Neural progenitor cell (in vitro differentiated cells): ENCODE measurements at regions not wholly inside any gene's neighbourhood (a gene's known extent, or its start where the extent isn't known, plus 50 kb on each side); places are given as distances from the start of the nearest gene placed in this dataset.

Source experiments
- DNase-seq: peaks from one replicate; pipeline ENCODE4 v3.0.0-alpha.2; 2016; ENCODE audit warnings: low spot score
- H2AFZ ChIP-seq: fragments of 200-600 bp; sonication (generic); replicated peaks from 2 replicates; pipeline ENCODE4 v1.6.1; 2016; ENCODE audit warnings: antibody characterized with exemption
- H3F3A ChIP-seq: fragments of 200-600 bp; sonication (generic); 2 replicates; pipeline ENCODE4 v1.6.1; 2016; ENCODE audit warnings: antibody characterized with exemption, low read depth
- H3K27ac ChIP-seq: fragments of 200-600 bp; sonication (generic); 2 replicates; pipeline ENCODE4 v1.5.1; 2016; ENCODE audit warnings: mild to moderate bottlenecking
- H3K27me3 ChIP-seq: fragments of 200-600 bp; sonication (generic); 2 replicates; pipeline ENCODE4 v1.6.1; 2016; ENCODE audit warnings: mild to moderate bottlenecking, moderate library complexity
- H3K36me3 ChIP-seq: fragments of 200-600 bp; sonication (generic); 2 replicates; pipeline ENCODE4 v1.5.1; 2016
- H3K4me1 ChIP-seq: fragments of 200-600 bp; sonication (generic); 2 replicates; pipeline ENCODE4 v1.6.1; 2016; ENCODE audit warnings: mixed run types
- H3K4me2 ChIP-seq: fragments of 200-600 bp; sonication (generic); 2 replicates; pipeline ENCODE4 v1.6.1; 2016
- H3K4me3 ChIP-seq: fragments of 200-600 bp; sonication (generic); 2 replicates; pipeline ENCODE4 v1.5.1; 2016
- H3K79me2 ChIP-seq: fragments of 200-600 bp; sonication (generic); 2 replicates; pipeline ENCODE4 v1.6.1; 2016; ENCODE audit warnings: low read depth
- H3K9ac ChIP-seq: fragments of 200-600 bp; sonication (generic); 2 replicates; pipeline ENCODE4 v1.6.1; 2016
- H3K9me3 ChIP-seq: fragments of 200-600 bp; sonication (generic); 2 replicates; pipeline ENCODE4 v1.5.1; 2016; ENCODE audit warnings: low read depth
- H4K20me1 ChIP-seq: fragments of 200-600 bp; sonication (generic); 2 replicates; pipeline ENCODE4 v1.6.1; 2016; ENCODE audit warnings: low read depth
- H3K27ac Mint-ChIP-seq: 3 replicates; pipeline ENCODE4 v1.8.0; 2021; ENCODE audit warnings: mixed read lengths
- H3K27me3 Mint-ChIP-seq: 2 replicates; pipeline ENCODE4 v1.8.0; 2022; ENCODE audit warnings: low read depth, mild to moderate bottlenecking, inconsistent platforms, moderate library complexity, mixed read lengths; ENCODE audit not compliant: insufficient read depth
- H3K36me3 Mint-ChIP-seq: 3 replicates; pipeline ENCODE4 v1.8.0; 2021; ENCODE audit warnings: mixed read lengths
- H3K4me1 Mint-ChIP-seq: 3 replicates; pipeline ENCODE4 v1.8.0; 2021; ENCODE audit warnings: mixed read lengths
- H3K4me3 Mint-ChIP-seq: 3 replicates; pipeline ENCODE4 v1.8.0; 2021; ENCODE audit warnings: mild to moderate bottlenecking, moderate library complexity, mixed read lengths
- H3K9me3 Mint-ChIP-seq: 3 replicates; pipeline ENCODE4 v1.8.0; 2020; ENCODE audit warnings: mixed read lengths
- CTCF ChIP-seq: fragments of 200-600 bp; sonication (generic); IDR thresholded peaks from 2 replicates; pipeline ENCODE4 v1.5.1; 2017; ENCODE audit warnings: antibody characterized with exemption, mild to moderate bottlenecking
- EZH2 ChIP-seq: fragments of 200-600 bp; sonication (generic); IDR thresholded peaks from 2 replicates; pipeline ENCODE4 v1.6.1; 2017; ENCODE audit warnings: antibody characterized with exemption, mild to moderate bottlenecking, moderate library complexity
- EZH2phosphoT487 ChIP-seq: fragments of 200-600 bp; sonication (generic); IDR thresholded peaks from 2 replicates; pipeline ENCODE4 v1.6.1; 2017; ENCODE audit warnings: antibody characterized with exemption

GRCh38 chr4:84171871-84172270, 327.2 kb downstream of the NKX6-1 start:
- H3K36me3 Mint-ChIP-seq: no peaks in the 10 kb centered on the region
- peaks cover 4% of the 10 kb centered on the region for H3K27me3 Mint-ChIP-seq
- Histone ChIP-seq H2AFZ (no peak overlapping the region), H3K4me2 (no peak overlapping the region), H4K20me1 (no peaks in the 10 kb centered on the region), H3K27me3 (no peaks in the 10 kb centered on the region), H3K27ac (no peak overlapping the region), H3K79me2 (no peaks in the 10 kb centered on the region), H3K9ac (no peak overlapping the region), H3K9me3 (no peaks in the 10 kb centered on the region), H3K36me3 (no peaks in the 10 kb centered on the region), H3K4me1 (peaks cover 6% of the 10 kb centered on the region), H3K4me3 (no peak overlapping the region), H3F3A (no peaks in the 10 kb centered on the region)
- no peak for TF ChIP-seq CTCF
- no peak for TF ChIP-seq EZH2
- TF ChIP-seq EZH2phosphoT487: no peak
- H3K9me3 Mint-ChIP-seq: no peaks in the 10 kb centered on the region
- H3K4me3 Mint-ChIP-seq: no peak overlapping the region
- H3K27ac Mint-ChIP-seq: no peak overlapping the region
- H3K4me1 Mint-ChIP-seq: peaks cover 3% of the 10 kb centered on the region
- DNase-seq: no peak

- no peak overlapping the region for H3K4me2 ChIP-seq
- H2AFZ ChIP-seq: no peak overlapping the region
- H3K36me3 ChIP-seq: no peaks in the 10 kb centered on the region
- TF ChIP-seq EZH2phosphoT487 (no peak), CTCF (peak; percentile 60), EZH2 (no peak)
- no peak overlapping the region for H3K27ac Mint-ChIP-seq
- H3K36me3 Mint-ChIP-seq: no peaks in the 10 kb centered on the region
- H3K27me3 Mint-ChIP-seq: peaks cover 8% of the 10 kb centered on the region
- no peaks in the 10 kb centered on the region for H3F3A ChIP-seq
- no peaks in the 10 kb centered on the region for H3K9me3 Mint-ChIP-seq
- no peak overlapping the region for H3K9ac ChIP-seq
- no peaks in the 10 kb centered on the region for H3K9me3 ChIP-seq
- H3K4me1 ChIP-seq: peaks cover 8% of the 10 kb centered on the region
- H3K4me3 ChIP-seq: no peak overlapping the region
- peak; percentile 68 for DNase-seq
- no peaks in the 10 kb centered on the region for H3K27me3 ChIP-seq
- no peak overlapping the region for H3K27ac ChIP-seq
- H3K4me1 Mint-ChIP-seq: peaks cover 3% of the 10 kb centered on the region
- H4K20me1 ChIP-seq: no peaks in the 10 kb centered on the region
- H3K79me2 ChIP-seq: no peaks in the 10 kb centered on the region
- H3K4me3 Mint-ChIP-seq: no peak overlapping the region
These were observed 331.5 kb downstream of the NKX6-1 start for GRCh38 chr4:84167564-84167963.

DNA sequence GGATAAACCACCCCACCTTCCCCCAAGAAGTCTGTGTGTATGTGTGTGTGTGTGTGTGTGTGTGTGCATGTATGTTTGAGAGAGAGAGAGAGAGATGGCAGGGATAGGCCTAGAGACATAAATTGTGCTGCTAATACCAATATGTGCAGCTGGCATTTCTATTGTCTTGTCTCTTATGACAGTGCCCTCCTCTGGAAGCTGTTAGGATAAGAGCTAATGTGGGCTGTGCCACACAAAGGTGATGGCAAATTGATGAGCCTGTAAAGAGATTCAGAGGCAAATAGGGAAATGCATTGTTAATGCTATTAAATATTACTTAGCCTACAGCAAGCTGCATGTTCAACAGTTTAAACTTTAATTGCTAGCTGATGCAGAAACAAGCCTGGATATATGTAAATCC, 332.0 kb downstream of the NKX6-1 start:
- TF ChIP-seq EZH2 (no peak), EZH2phosphoT487 (no peak), CTCF (no peak)
- H3K27me3 ChIP-seq: no peaks in the 10 kb centered on the region
- no peaks in the 10 kb centered on the region for H3K9me3 ChIP-seq

DNA sequence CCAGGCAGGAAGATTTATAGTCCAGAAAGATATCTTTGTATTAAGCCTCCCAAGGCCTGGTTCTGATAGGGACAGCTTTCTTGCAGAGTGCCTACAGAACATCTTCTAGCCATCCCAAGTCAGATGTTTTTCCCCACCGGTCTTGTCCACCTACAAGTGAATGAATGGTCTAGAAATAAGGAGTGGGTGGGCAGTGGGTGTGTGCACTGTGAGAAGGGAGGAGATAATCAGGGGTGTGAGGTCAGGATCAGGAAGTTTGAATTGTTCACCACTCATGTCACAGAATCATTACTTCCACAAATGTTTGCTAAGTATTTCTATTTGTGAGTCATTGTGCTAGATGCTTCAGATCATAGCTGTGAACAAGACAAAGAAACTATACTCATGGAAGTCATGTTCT, 332.6 kb downstream of the NKX6-1 start:
- Mint-ChIP-seq H3K36me3 (no peaks in the 10 kb centered on the region), H3K9me3 (no peaks in the 10 kb centered on the region), H3K4me1 (peaks cover 3% of the 10 kb centered on the region), H3K27ac (no peak overlapping the region), H3K27me3 (peaks cover 8% of the 10 kb centered on the region), H3K4me3 (no peak overlapping the region)
- H3K4me2 ChIP-seq: no peak overlapping the region
- H3K27ac ChIP-seq: no peak overlapping the region
- no peaks in the 10 kb centered on the region for H3F3A ChIP-seq
- peaks cover 8% of the 10 kb centered on the region for H3K4me1 ChIP-seq
- H3K79me2 ChIP-seq: no peaks in the 10 kb centered on the region
- no peak overlapping the region for H2AFZ ChIP-seq
- H3K9me3 ChIP-seq: no peaks in the 10 kb centered on the region
- H4K20me1 ChIP-seq: no peaks in the 10 kb centered on the region
- no peaks in the 10 kb centered on the region for H3K27me3 ChIP-seq
- no peak for DNase-seq
- TF ChIP-seq EZH2phosphoT487 (no peak), EZH2 (no peak), CTCF (no peak)
- no peak overlapping the region for H3K9ac ChIP-seq
- no peaks in the 10 kb centered on the region for H3K36me3 ChIP-seq
- no peak overlapping the region for H3K4me3 ChIP-seq

More for the DNA sequence above, 332.0 kb downstream of the NKX6-1 start:
- H3K79me2 ChIP-seq: no peaks in the 10 kb centered on the region
- Mint-ChIP-seq H3K4me1 (peaks cover 3% of the 10 kb centered on the region), H3K27me3 (peaks cover 8% of the 10 kb centered on the region), H3K36me3 (no peaks in the 10 kb centered on the region), H3K4me3 (no peak overlapping the region), H3K9me3 (no peaks in the 10 kb centered on the region), H3K27ac (no peak overlapping the region)
- peak; percentile 5 for DNase-seq
- H3K4me2 ChIP-seq: no peak overlapping the region
- H3K4me3 ChIP-seq: no peak overlapping the region
- no peak overlapping the region for H3K27ac ChIP-seq
- peaks cover 8% of the 10 kb centered on the region for H3K4me1 ChIP-seq
- no peaks in the 10 kb centered on the region for H3K36me3 ChIP-seq
- no peaks in the 10 kb centered on the region for H4K20me1 ChIP-seq
- no peak overlapping the region for H2AFZ ChIP-seq
- no peaks in the 10 kb centered on the region for H3F3A ChIP-seq
- H3K9ac ChIP-seq: no peak overlapping the region
